Loucy (cell line): ENCODE measurements at regions not wholly inside any gene's neighbourhood (a gene's known extent, or its start where the extent isn't known, plus 50 kb on each side); places are given as distances from the start of the nearest gene placed in this dataset.

Source experiments
- H2AFZ ChIP-seq: fragments of 200-600 bp; sonication (generic); 2 replicates; pipeline ENCODE4 v1.6.0; 2016; ENCODE audit warnings: antibody characterized with exemption, mild to moderate bottlenecking, low read length, moderate library complexity
- H3F3A ChIP-seq: fragments of 200-600 bp; 2 replicates; pipeline ENCODE4 v1.6.0; 2016; ENCODE audit warnings: antibody characterized with exemption, low read depth, mild to moderate bottlenecking
- H3K27me3 ChIP-seq: fragments of 200-600 bp; sonication (generic); 2 replicates; pipeline ENCODE4 v1.6.1; 2014; ENCODE audit warnings: low read length, mild to moderate bottlenecking; ENCODE audit not compliant: insufficient read depth, poor library complexity, severe bottlenecking
- H3K36me3 ChIP-seq: fragments of 200-600 bp; sonication (generic); 2 replicates; pipeline ENCODE4 v1.6.1; 2016; ENCODE audit warnings: low read length; ENCODE audit not compliant: insufficient read depth
- H3K4me1 ChIP-seq: fragments of 200-600 bp; sonication (generic); 2 replicates; pipeline ENCODE4 v1.5.1; 2014; ENCODE audit warnings: low read length, mild to moderate bottlenecking; ENCODE audit not compliant: insufficient read depth, poor library complexity, severe bottlenecking
- H3K4me2 ChIP-seq: fragments of 200-600 bp; sonication (generic); 2 replicates; pipeline ENCODE4 v1.6.0; 2014; ENCODE audit warnings: antibody characterized with exemption, low read length, low read depth, mild to moderate bottlenecking; ENCODE audit not compliant: poor library complexity, severe bottlenecking
- H3K4me3 ChIP-seq: fragments of 200-600 bp; sonication (generic); 2 replicates; pipeline ENCODE4 v1.5.1; 2014; ENCODE audit warnings: low read length, mild to moderate bottlenecking, mixed read lengths; ENCODE audit not compliant: poor library complexity, severe bottlenecking
- H3K79me2 ChIP-seq: fragments of 200-600 bp; sonication (generic); 2 replicates; pipeline ENCODE4 v1.6.1; 2014; ENCODE audit warnings: low read length; ENCODE audit not compliant: insufficient read depth
- H3K9ac ChIP-seq: fragments of 200-600 bp; sonication (generic); 2 replicates; pipeline ENCODE4 v1.6.0; 2014; ENCODE audit warnings: mild to moderate bottlenecking, low read depth, low read length, moderate library complexity; ENCODE audit not compliant: poor library complexity, severe bottlenecking
- H3K9me2 ChIP-seq: fragments of 200-600 bp; sonication (generic); replicated peaks from 2 replicates; pipeline ENCODE4 v1.6.1; 2016; ENCODE audit warnings: low read depth, low read length, mixed read lengths
- H3K9me3 ChIP-seq: fragments of 200-600 bp; sonication (generic); 2 replicates; pipeline ENCODE4 v1.6.1; 2014; ENCODE audit warnings: mild to moderate bottlenecking, antibody characterized with exemption, low read length, low read depth; ENCODE audit not compliant: insufficient read depth
- H4K20me1 ChIP-seq: fragments of 200-600 bp; sonication (generic); 2 replicates; pipeline ENCODE4 v1.6.0; 2014; ENCODE audit warnings: antibody characterized with exemption, low read length, mild to moderate bottlenecking; ENCODE audit not compliant: insufficient read depth, poor library complexity, severe bottlenecking
- EZH2phosphoT487 ChIP-seq: fragments of 200-600 bp; IDR thresholded peaks from 2 replicates; pipeline ENCODE4 v1.6.1; 2018; ENCODE audit warnings: antibody characterized with exemption, mild to moderate bottlenecking, moderate library complexity, borderline replicate concordance
- TF ChIP-seq, protein P1 (sequence below): fragments of 200-600 bp; sonication (generic); conservative IDR thresholded peaks from 2 replicates; pipeline ENCODE4 v1.5.1; 2014; ENCODE audit warnings: mild to moderate bottlenecking, antibody characterized with exemption, low read length

DNA sequence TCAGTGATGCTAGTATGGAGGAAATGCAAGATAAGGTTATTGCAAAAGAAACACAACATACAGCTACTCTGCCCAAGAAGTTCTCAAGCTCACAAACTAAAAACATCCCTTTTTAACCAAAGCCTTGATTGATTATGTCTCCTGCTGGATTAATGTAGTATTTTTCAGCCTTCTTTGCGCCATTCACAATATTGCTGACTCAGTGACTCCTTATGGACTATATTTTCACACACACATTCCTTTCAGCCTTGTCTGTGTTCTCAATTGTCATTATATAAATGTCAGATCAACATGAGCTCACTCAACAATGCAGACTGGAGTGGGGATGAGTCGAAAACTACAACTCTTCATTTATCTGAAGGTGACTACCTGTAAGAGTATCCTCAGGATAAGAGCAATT, 579.3 kb upstream of the CDH8 start:
- Histone ChIP-seq H2AFZ (no peak overlapping the region), H3F3A (no peaks in the 10 kb centered on the region), H3K4me1 (no peaks in the 10 kb centered on the region)

GRCh38 chr16:62610291-62610690, 574.1 kb upstream of the CDH8 start:
- no peak overlapping the region for H3K4me2 ChIP-seq
- no peaks in the 10 kb centered on the region for H3K4me1 ChIP-seq
- H3K9me2 ChIP-seq = no peaks in the 10 kb centered on the region
- H3K4me3 ChIP-seq = no peak overlapping the region
- H2AFZ ChIP-seq = no peak overlapping the region
- H3K9me3 ChIP-seq = no peaks in the 10 kb centered on the region; the same call in 1 of the 2 replicates
- no peaks in the 10 kb centered on the region for H3F3A ChIP-seq
- H3K79me2 ChIP-seq = no peaks in the 10 kb centered on the region
- no peaks in the 10 kb centered on the region for H4K20me1 ChIP-seq
- TF ChIP-seq, protein P1, sequence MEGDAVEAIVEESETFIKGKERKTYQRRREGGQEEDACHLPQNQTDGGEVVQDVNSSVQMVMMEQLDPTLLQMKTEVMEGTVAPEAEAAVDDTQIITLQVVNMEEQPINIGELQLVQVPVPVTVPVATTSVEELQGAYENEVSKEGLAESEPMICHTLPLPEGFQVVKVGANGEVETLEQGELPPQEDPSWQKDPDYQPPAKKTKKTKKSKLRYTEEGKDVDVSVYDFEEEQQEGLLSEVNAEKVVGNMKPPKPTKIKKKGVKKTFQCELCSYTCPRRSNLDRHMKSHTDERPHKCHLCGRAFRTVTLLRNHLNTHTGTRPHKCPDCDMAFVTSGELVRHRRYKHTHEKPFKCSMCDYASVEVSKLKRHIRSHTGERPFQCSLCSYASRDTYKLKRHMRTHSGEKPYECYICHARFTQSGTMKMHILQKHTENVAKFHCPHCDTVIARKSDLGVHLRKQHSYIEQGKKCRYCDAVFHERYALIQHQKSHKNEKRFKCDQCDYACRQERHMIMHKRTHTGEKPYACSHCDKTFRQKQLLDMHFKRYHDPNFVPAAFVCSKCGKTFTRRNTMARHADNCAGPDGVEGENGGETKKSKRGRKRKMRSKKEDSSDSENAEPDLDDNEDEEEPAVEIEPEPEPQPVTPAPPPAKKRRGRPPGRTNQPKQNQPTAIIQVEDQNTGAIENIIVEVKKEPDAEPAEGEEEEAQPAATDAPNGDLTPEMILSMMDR = no peak
- no peak for TF ChIP-seq EZH2phosphoT487
- no peak overlapping the region for H3K9ac ChIP-seq
- no peaks in the 10 kb centered on the region for H3K27me3 ChIP-seq
- H3K36me3 ChIP-seq = no peaks in the 10 kb centered on the region

More for the DNA sequence above, 579.3 kb upstream of the CDH8 start:
- Histone ChIP-seq H3K9ac (no peak overlapping the region), H3K9me3 (no peaks in the 10 kb centered on the region; the same call in 1 of the 2 replicates), H3K4me2 (no peak overlapping the region), H4K20me1 (no peaks in the 10 kb centered on the region), H3K36me3 (no peaks in the 10 kb centered on the region), H3K27me3 (no peaks in the 10 kb centered on the region), H3K79me2 (no peaks in the 10 kb centered on the region), H3K9me2 (no peaks in the 10 kb centered on the region), H3K4me3 (no peak overlapping the region)
- no peak for TF ChIP-seq EZH2phosphoT487
- TF ChIP-seq, protein P1 = no peak

- Histone ChIP-seq H3K9me3 (no peaks in the 10 kb centered on the region), H3K4me1 (no peaks in the 10 kb centered on the region), H3K9me2 (no peaks in the 10 kb centered on the region), H3F3A (no peaks in the 10 kb centered on the region), H3K4me3 (no peak overlapping the region), H3K4me2 (no peak overlapping the region), H3K27me3 (no peaks in the 10 kb centered on the region), H3K36me3 (no peaks in the 10 kb centered on the region), H3K9ac (no peak overlapping the region), H4K20me1 (no peaks in the 10 kb centered on the region), H2AFZ (no peak overlapping the region), H3K79me2 (no peaks in the 10 kb centered on the region)
- no peak for TF ChIP-seq EZH2phosphoT487
- TF ChIP-seq, protein P1 = no peak
These were observed 566.6 kb upstream of the CDH8 start for GRCh38 chr16:62602790-62603189.
